Peyer's patch (tissue), 4 donors: ENCODE measurements at regions not wholly inside any gene's neighbourhood (a gene's known extent, or its start where the extent isn't known, plus 50 kb on each side); places are given as distances from the start of the nearest gene placed in this dataset.
A peak's percentile ranks its signal among the peaks of the same experiment; 100 is the strongest.

Experiments used
- DNase-seq, 3 donors: peaks; one replicate each; pipeline ENCODE4 v3.0.0-alpha.2; 2017 to 2019
- H3K27ac ChIP-seq, 4 donors: fragments of 200-600 bp; sonication (generic); one replicate each; pipeline ENCODE4 v1.5.1; 2016 to 2019
- H3K27me3 ChIP-seq, 2 donors: fragments of 200-600 bp; sonication (generic); one replicate each; pipeline ENCODE4 v1.5.1; 2019
- H3K36me3 ChIP-seq, 3 donors: fragments of 200-600 bp; sonication (generic); one replicate each; pipeline ENCODE4 v1.5.1; 2016 to 2019
- H3K4me1 ChIP-seq, 4 donors: fragments of 200-600 bp; sonication (generic); one replicate each; pipeline ENCODE4 v1.5.1; 2016 to 2019
- H3K4me3 ChIP-seq, 4 donors: fragments of 200-600 bp; sonication (generic); 1 replicate in 3 of 4; 2 replicates in 1 of 4; pipeline ENCODE4 v1.5.1; 2016 to 2019; ENCODE audit warnings: mild to moderate bottlenecking in 1 of 4
- H3K9me3 ChIP-seq, 4 donors: fragments of 200-600 bp; sonication (generic); one replicate each; pipeline ENCODE4 v1.5.1; 2016 to 2019; ENCODE audit warnings: mild to moderate bottlenecking in 1 of 4
- POLR2A ChIP-seq, 2 donors: fragments of 450-650 bp; IDR thresholded peaks; one replicate each; pipeline ENCODE4 v1.5.1; 2017; ENCODE audit warnings: antibody characterized with exemption in 2 of 2, mild to moderate bottlenecking in 2 of 2, moderate library complexity in 2 of 2
- TF ChIP-seq, protein P1 (sequence below), 6 experiments: fragments of 450-650 bp in 4 of 6; fragments of 200-600 bp in 2 of 6; sonication (generic) in 1 of 6; IDR thresholded peaks; one replicate each; pipeline ENCODE4 v1.5.1; 2017 to 2019; ENCODE audit warnings: antibody characterized with exemption in 6 of 6, mild to moderate bottlenecking in 3 of 6, moderate library complexity in 1 of 6

DNA sequence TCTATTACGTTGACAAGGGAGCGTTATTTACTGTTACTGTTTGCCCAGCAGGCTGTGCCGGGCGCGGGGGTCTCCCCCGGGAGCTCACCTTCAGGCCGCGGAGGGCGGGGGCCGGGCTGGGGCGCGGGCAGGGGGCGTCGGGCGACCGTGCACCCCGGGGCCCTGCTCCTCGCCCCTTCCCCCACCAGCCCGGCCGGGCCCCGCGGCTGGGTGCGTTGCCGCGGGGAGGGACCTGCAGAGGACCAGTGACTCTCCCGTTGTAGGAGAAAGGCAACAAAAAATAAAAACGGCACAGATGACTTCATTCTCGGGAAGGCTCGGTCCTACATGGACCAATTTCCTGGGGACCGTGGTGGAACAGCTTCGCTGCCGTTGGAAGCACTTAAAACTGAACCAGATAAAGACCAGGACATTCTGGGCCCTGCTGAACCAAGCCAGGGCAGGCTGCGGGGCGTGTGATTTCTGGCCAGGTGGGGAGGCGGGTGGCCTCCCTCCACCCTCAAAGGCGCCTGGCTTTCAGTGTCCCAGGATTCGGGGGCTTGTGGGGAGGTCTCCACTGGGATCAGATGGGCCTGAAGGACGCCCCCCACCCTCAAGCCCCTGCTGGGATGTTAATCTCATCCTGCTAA lies 57.4 kb downstream of the IGLL1 start:
- Histone ChIP-seq H3K4me1 (peaks cover 0 to 25% (median 10%) of the 10 kb centered on the region in 4 donors), H3K36me3 (no peaks in the 10 kb centered on the region), H3K9me3 (no peaks in the 10 kb centered on the region), H3K27me3 (no peaks in the 10 kb centered on the region), H3K4me3 (peak overlapping the region in 3 of 4 donors; percentile 42 to 55 (median 49)), H3K27ac (peak overlapping the region; percentile 32 to 92 (median 77))
- DNase-seq: peak in 1 of 3 donors; percentile 53
- TF ChIP-seq, protein P1, sequence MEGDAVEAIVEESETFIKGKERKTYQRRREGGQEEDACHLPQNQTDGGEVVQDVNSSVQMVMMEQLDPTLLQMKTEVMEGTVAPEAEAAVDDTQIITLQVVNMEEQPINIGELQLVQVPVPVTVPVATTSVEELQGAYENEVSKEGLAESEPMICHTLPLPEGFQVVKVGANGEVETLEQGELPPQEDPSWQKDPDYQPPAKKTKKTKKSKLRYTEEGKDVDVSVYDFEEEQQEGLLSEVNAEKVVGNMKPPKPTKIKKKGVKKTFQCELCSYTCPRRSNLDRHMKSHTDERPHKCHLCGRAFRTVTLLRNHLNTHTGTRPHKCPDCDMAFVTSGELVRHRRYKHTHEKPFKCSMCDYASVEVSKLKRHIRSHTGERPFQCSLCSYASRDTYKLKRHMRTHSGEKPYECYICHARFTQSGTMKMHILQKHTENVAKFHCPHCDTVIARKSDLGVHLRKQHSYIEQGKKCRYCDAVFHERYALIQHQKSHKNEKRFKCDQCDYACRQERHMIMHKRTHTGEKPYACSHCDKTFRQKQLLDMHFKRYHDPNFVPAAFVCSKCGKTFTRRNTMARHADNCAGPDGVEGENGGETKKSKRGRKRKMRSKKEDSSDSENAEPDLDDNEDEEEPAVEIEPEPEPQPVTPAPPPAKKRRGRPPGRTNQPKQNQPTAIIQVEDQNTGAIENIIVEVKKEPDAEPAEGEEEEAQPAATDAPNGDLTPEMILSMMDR (IDR thresholded peaks at IDR 0.05): no peak
- TF ChIP-seq POLR2A (IDR thresholded peaks at IDR 0.05): no peak

DNA sequence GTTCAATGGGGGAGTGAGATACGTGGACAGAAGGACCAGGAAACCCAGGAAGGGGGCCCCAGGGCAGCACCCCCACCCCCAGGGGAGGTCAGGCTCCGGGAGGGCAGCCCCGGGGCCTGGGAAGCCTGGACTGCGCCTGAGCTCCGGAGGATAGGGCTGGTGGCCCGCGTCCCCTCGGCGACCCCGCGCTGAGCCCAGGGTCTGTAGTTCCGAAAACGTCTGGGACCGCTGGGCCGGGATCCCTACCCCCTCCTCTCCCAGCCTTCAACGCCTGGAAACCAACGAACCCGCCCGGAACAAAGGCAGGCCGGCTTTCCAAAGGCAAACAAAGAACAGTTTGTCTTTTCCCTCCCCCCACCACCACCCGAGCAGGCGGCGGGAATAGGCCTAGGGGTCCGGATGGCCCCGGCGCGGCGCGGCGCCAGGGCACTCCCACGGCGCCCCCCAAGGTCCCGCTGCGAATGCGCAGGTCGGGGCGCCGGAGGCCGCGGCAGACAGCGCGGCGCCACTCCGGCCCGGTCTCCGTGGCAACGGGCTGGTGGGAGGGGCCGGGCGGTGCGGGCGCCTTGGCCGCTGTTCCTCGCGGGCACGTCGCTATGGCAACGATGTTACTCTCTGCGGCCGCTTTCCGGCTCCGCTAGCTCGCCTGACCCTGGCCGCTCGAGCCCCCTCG lies 58.5 kb downstream of the IGLL1 start:
- DNase-seq: peak; percentile 85 to 95 (median 92)
- no peak for TF ChIP-seq POLR2A (IDR thresholded peaks at IDR 0.05)
- TF ChIP-seq, protein P1 (IDR thresholded peaks at IDR 0.05): peak in 3 of 6 experiments; percentile 14 to 31 (median 14)
- Histone ChIP-seq H3K9me3 (no peaks in the 10 kb centered on the region), H3K36me3 (no peaks in the 10 kb centered on the region), H3K27me3 (no peaks in the 10 kb centered on the region), H3K4me1 (peaks cover 0 to 25% (median 10%) of the 10 kb centered on the region in 4 donors), H3K27ac (peak overlapping the region; percentile 40 to 92 (median 80)), H3K4me3 (peak overlapping the region; percentile 30 to 73 (median 52))

DNA sequence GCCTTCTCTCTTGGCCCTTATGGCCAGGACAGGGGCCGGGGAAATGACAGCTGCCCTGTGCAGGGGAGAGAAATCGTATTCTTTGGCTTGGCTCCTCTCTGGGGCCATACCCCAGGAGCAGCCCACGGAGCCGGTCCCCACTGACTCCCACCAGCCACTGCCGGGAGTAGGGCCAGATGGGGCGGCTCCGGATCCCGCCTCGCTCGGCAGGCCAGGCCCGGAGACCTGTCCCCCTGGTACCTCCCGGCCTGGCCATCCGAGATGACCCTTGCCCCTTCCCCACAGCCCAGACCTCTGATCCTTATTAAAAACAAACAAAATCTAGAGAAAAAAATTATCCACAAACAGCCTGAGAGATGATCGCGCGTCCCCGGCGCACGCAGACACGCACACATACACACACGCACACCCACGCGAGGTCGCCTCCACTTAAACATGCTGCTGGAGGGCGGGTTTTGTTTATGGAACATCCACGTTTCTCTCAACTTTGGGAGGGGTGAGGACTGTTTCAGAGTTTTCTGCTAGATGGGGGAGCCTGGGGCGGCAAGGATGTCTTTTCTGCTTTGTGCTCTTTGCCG lies 59.1 kb downstream of the IGLL1 start:
- peak in 1 of 3 donors; percentile 64 for DNase-seq
- TF ChIP-seq, protein P1 (IDR thresholded peaks at IDR 0.05): no peak
- no peak for TF ChIP-seq POLR2A (IDR thresholded peaks at IDR 0.05)
- H3K27me3 ChIP-seq: no peaks in the 10 kb centered on the region
- H3K36me3 ChIP-seq: no peaks in the 10 kb centered on the region
- no peaks in the 10 kb centered on the region for H3K9me3 ChIP-seq
- H3K4me1 ChIP-seq: peaks cover 0 to 25% (median 10%) of the 10 kb centered on the region in 4 donors
- H3K4me3 ChIP-seq: peak overlapping the region; percentile 30 to 73 (median 52)
- H3K27ac ChIP-seq: peak overlapping the region; percentile 40 to 92 (median 80)

DNA sequence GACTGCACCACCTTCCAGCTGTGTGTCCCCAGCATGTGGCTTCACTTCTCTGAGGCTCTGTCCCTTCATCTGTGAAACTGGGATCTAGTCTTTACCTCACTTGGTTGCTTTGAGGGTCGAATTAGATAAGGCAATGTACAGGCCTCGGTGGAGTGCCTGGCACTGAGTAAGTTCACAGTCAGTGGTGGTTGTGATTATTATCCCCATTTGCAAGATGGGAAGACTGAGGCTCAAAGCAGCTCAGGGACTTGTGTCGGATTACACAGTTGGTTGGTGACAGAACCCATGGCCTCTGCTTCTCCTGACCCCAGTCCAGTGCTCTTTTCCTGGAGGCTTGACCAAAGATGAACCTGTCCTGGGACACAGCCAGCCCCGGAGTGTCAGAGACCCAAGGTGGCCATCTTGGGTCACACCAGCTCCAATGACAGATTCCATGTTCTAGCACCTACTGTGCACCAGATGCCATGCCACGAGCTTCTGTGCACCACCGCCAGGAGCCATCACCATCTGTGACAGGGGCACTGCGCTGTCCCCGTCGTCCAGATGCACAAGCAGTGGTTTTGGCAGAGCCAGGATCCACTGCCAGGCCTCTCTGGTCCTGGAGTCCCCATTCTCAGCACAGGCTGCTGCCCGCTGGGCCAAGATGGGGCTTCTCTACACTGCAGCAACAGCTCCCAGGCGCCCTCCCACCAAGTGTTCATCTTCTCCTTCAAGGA lies 60.5 kb downstream of the IGLL1 start:
- peak overlapping the region in 1 of 4 donors; percentile 92 for H3K27ac ChIP-seq

More for the DNA sequence above, 60.5 kb downstream of the IGLL1 start:
- Histone ChIP-seq H3K9me3 (no peaks in the 10 kb centered on the region), H3K27me3 (no peaks in the 10 kb centered on the region), H3K4me1 (peaks cover 0 to 25% (median 10%) of the 10 kb centered on the region in 4 donors), H3K36me3 (no peaks in the 10 kb centered on the region), H3K4me3 (no peak overlapping the region)
- no peak for TF ChIP-seq POLR2A (IDR thresholded peaks at IDR 0.05)
- TF ChIP-seq, protein P1 (IDR thresholded peaks at IDR 0.05): no peak
- peak in 1 of 3 donors; percentile 45 for DNase-seq
